RWPE1 (cell line): ENCODE measurements at regions not wholly inside any gene's neighbourhood (a gene's known extent, or its start where the extent isn't known, plus 50 kb on each side); places are given as distances from the start of the nearest gene placed in this dataset.

Experiments
- CTCF ChIA-PET: fragments of 350-600 bp; sonication (Branson Sonifier 250); formaldehyde crosslinking; extraction: SDS; loops from one replicate; lab custom pipeline; 2021; lab: Yijun Ruan, JAX
- POLR2A ChIA-PET: fragments of 400-600 bp; formaldehyde crosslinking; extraction: SDS; loops from one replicate; lab custom pipeline; 2020; ENCODE audit warnings: antibody characterized with exemption; ENCODE audit not compliant: low non-redundant PET; lab: Yijun Ruan, JAX
- DNase-seq: peaks from one replicate; pipeline ENCODE4 v3.0.0; 2012; ENCODE audit warnings: low spot score
- H3K27ac ChIP-seq: fragments of 450-650 bp; 2 replicates; pipeline ENCODE4 v1.5.1; 2017
- TF ChIP-seq, protein P1 (sequence below): fragments of 450-650 bp; conservative IDR thresholded peaks from 2 replicates; pipeline ENCODE4 v1.5.1; 2017; ENCODE audit warnings: low read depth, mild to moderate bottlenecking

DNA sequence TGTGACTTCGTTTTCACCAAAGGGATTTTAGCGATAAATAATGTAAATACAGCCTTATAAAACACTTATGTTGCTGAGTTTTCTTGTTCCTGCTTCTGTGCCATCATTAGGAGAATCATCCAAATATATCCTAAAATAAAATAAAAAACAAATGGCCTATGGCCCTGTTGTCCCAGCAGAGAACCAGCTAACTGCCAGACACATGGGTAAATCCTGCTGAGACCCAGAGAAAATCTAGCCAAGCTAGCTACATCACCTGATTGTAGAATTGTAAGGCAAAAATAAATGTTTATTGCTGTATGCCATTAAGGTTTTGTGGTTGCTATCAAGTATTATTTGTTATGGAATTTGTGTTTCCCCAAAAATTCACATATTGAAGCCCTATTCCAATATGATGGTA, 631.2 kb upstream of the SYNCRIP start:
- ChIA-PET CTCF (no interaction called here), POLR2A (no interaction called here)
- DNase-seq, result no peak
- no peak overlapping the region for H3K27ac ChIP-seq
- TF ChIP-seq, protein P1, sequence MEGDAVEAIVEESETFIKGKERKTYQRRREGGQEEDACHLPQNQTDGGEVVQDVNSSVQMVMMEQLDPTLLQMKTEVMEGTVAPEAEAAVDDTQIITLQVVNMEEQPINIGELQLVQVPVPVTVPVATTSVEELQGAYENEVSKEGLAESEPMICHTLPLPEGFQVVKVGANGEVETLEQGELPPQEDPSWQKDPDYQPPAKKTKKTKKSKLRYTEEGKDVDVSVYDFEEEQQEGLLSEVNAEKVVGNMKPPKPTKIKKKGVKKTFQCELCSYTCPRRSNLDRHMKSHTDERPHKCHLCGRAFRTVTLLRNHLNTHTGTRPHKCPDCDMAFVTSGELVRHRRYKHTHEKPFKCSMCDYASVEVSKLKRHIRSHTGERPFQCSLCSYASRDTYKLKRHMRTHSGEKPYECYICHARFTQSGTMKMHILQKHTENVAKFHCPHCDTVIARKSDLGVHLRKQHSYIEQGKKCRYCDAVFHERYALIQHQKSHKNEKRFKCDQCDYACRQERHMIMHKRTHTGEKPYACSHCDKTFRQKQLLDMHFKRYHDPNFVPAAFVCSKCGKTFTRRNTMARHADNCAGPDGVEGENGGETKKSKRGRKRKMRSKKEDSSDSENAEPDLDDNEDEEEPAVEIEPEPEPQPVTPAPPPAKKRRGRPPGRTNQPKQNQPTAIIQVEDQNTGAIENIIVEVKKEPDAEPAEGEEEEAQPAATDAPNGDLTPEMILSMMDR, result no peak

DNA sequence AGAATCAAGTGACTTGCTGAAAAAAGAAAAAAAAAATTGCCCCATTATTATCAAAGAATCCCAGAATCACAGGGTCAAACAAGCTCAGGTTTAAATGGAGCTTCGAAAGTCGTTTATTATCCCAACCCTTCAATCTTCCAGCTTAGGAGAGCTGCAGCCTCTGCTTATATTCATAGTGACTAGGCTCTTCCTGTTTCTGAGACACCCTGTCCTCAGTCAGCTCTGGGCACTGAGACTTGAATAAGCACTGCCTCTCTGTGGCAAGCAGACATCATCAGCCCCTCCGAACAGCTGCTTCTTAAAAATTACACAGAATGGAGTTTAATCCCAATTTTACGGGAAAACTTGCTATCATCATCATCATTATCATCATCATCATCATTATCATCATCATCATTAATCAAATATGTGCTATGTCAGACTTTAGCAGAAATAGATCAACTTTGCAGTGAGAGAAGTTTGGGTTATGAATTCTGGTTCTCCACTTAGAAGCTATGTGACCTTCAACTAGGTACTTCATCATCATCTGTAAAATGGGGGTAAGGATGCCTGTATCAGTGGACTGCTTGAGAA, 614.0 kb upstream of the SYNCRIP start:
- CTCF ChIA-PET, result no interaction called here

GRCh38 chr6:86255973-86256372, 613.3 kb upstream of the SYNCRIP start:
- H3K27ac ChIP-seq, result no peak overlapping the region
- ChIA-PET CTCF (no interaction called here), POLR2A (no interaction called here)
- TF ChIP-seq, protein P1, result no peak
- DNase-seq, result no peak

More for the DNA sequence above, 614.0 kb upstream of the SYNCRIP start:
- TF ChIP-seq, protein P1, result no peak
- no peak for DNase-seq
- H3K27ac ChIP-seq, result no peak overlapping the region
- POLR2A ChIA-PET, result no interaction called here

GRCh38 chr6:86251106-86251505, 608.4 kb upstream of the SYNCRIP start:
- TF ChIP-seq, protein P1, result no peak
- no peak overlapping the region for H3K27ac ChIP-seq
- POLR2A ChIA-PET, result no interaction called here
- CTCF ChIA-PET, result no interaction called here
- DNase-seq, result no peak

DNA sequence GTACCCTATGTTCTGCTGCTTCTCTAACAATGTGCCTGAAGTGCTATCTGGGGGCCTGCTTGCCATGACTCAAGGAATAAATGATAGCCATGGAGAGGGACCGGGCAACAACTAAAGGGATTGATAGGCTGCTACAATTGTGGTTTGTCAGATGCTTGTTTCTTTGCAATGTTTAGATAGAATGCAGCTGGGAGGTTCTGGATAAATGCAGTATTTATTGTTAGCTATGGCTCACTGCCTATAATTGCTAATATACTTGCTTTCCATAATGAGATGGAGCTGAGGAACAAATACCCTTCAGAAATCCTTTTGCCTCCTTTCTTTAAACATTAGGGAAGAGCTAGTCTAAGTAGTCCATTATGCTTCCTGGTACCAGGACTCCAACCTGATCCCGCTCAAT, 575.2 kb upstream of the SYNCRIP start:
- H3K27ac ChIP-seq, result no peak overlapping the region
- DNase-seq, result no peak
- CTCF ChIA-PET, result no interaction called here
- TF ChIP-seq, protein P1, result no peak
- POLR2A ChIA-PET, result no interaction called here

DNA sequence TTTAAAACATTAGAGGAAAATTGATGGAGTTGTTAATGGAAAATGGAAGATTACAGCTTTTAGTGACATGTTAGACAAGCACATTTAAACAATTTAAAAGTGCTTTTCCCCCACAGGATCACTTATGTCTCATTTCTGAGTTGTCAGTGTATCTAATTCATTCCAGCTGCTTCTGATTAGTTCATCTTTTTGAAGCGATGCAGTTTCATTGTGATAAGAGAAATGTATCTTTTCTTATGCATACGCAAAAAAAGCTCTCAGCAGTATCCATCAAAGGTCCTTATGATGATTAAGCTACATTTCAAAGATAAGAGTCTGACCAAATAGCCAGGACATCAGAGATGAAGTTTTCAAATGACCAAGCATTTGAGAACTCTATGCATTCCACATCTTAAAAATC, 572.6 kb upstream of the SYNCRIP start:
- H3K27ac ChIP-seq, result no peak overlapping the region
- ChIA-PET POLR2A (no interaction called here), CTCF (no interaction called here)
- TF ChIP-seq, protein P1, result no peak
- no peak for DNase-seq
